Fibroblast of lung (primary cell): ENCODE measurements at regions not wholly inside any gene's neighbourhood (a gene's known extent, or its start where the extent isn't known, plus 50 kb on each side); places are given as distances from the start of the nearest gene placed in this dataset.

Experiments used
- DNase-seq, 2 donors: peaks; one replicate each; pipeline versions ENCODE4 v3.0.0 to v3.0.0-alpha.2; 2010; ENCODE audit warnings: low read depth in 2 of 2
- H2AFZ ChIP-seq: 2 replicates; pipeline ENCODE4 v1.5.1; 2012; ENCODE audit warnings: low read length, control low read depth, inconsistent platforms
- H3K27ac ChIP-seq: 2 replicates; pipeline ENCODE4 v1.5.1; 2011; ENCODE audit warnings: low read length, control low read depth; ENCODE audit not compliant: insufficient read depth
- H3K27me3 ChIP-seq: 2 replicates; pipeline ENCODE4 v1.5.1; 2011; ENCODE audit warnings: mild to moderate bottlenecking, low read length; ENCODE audit not compliant: control insufficient read depth, insufficient read depth
- H3K36me3 ChIP-seq: 2 replicates; pipeline ENCODE4 v1.5.1; 2011; ENCODE audit warnings: low read length; ENCODE audit not compliant: control insufficient read depth, insufficient read depth
- H3K4me1 ChIP-seq: 2 replicates; pipeline ENCODE4 v1.5.1; 2011; ENCODE audit warnings: low read length; ENCODE audit not compliant: control insufficient read depth, insufficient read depth; ENCODE audit errors: extremely low read depth
- H3K4me2 ChIP-seq: 2 replicates; pipeline ENCODE4 v1.5.1; 2011; ENCODE audit warnings: low read length, control low read depth; ENCODE audit not compliant: insufficient read depth; ENCODE audit errors: extremely low read depth
- H3K4me3 ChIP-seq, 4 experiments: fragments of 200-600 bp in 1 of 4; sonication (generic) in 1 of 4; replicated peaks in 1 of 4; 2 replicates each; pipeline ENCODE4 v1.5.1; 2011 to 2016; ENCODE audit warnings: low read length in 4 of 4, low read depth in 3 of 4, mild to moderate bottlenecking in 3 of 4, control low read depth in 2 of 4, inconsistent platforms in 1 of 4, mixed read lengths in 1 of 4; ENCODE audit not compliant: insufficient read depth in 1 of 4; ENCODE audit errors: control extremely low read depth in 1 of 4
- H3K79me2 ChIP-seq: 2 replicates; pipeline ENCODE4 v1.5.1; 2012; ENCODE audit warnings: mild to moderate bottlenecking, low read length, inconsistent platforms; ENCODE audit not compliant: control insufficient read depth, insufficient read depth
- H3K9ac ChIP-seq: 2 replicates; pipeline ENCODE4 v1.5.1; 2011; ENCODE audit warnings: mild to moderate bottlenecking, low read length, control low read depth; ENCODE audit not compliant: insufficient read depth
- H3K9me3 ChIP-seq: 2 replicates; pipeline ENCODE4 v1.5.1; 2012; ENCODE audit warnings: low read depth, low read length; ENCODE audit not compliant: control insufficient read depth, insufficient read depth
- H4K20me1 ChIP-seq: 2 replicates; pipeline ENCODE4 v1.5.1; 2011; ENCODE audit warnings: low read length; ENCODE audit not compliant: control insufficient read depth, insufficient read depth; ENCODE audit errors: extremely low read depth
- CTCF ChIP-seq, 2 donors: IDR thresholded peaks in 1 of 2; conservative IDR thresholded peaks in 1 of 2; 1 replicate in 1 of 2; 2 replicates in 1 of 2; pipeline ENCODE4 v1.5.1; 2011 to 2012; ENCODE audit warnings: low read length in 2 of 2, control low read depth in 1 of 2, inconsistent platforms in 1 of 2, low read depth in 1 of 2, mild to moderate bottlenecking in 1 of 2
- EZH2 ChIP-seq: IDR thresholded peaks from 2 replicates; pipeline ENCODE4 v1.5.1; 2012; ENCODE audit warnings: low read length, control low read depth, mild to moderate bottlenecking; ENCODE audit errors: missing control alignments

- H3K27ac ChIP-seq: no peak overlapping the region
- H3K79me2 ChIP-seq: no peaks in the 10 kb centered on the region
- TF ChIP-seq CTCF (conservative IDR thresholded peaks at IDR 0.05 in 1 of 2, IDR thresholded peaks at IDR 0.05 in 1 of 2; ENCODE audit: low read depth in 1 of 2, low read length in 2 of 2): no peak
- TF ChIP-seq EZH2: no peak
- no peak overlapping the region for H2AFZ ChIP-seq
- no peak overlapping the region for H3K4me2 ChIP-seq
- no peaks in the 10 kb centered on the region for H4K20me1 ChIP-seq
- no peaks in the 10 kb centered on the region for H3K4me1 ChIP-seq
- no peak for DNase-seq
- H3K27me3 ChIP-seq: no peaks in the 10 kb centered on the region
- H3K9me3 ChIP-seq: no peaks in the 10 kb centered on the region
- no peak overlapping the region for H3K9ac ChIP-seq
- H3K36me3 ChIP-seq: no peaks in the 10 kb centered on the region
- no peak overlapping the region for H3K4me3 ChIP-seq
Measured at GRCh38 chr14:49313108-49313507, 273.1 kb downstream of the RPS29 start.

GRCh38 chr14:49310298-49310697 lies 275.9 kb downstream of the RPS29 start:
- no peak overlapping the region for H3K4me3 ChIP-seq
- H2AFZ ChIP-seq: no peak overlapping the region
- no peaks in the 10 kb centered on the region for H3K9me3 ChIP-seq
- no peak overlapping the region for H3K4me2 ChIP-seq
- H3K9ac ChIP-seq: no peak overlapping the region
- H3K36me3 ChIP-seq: no peaks in the 10 kb centered on the region
- TF ChIP-seq EZH2: no peak
- TF ChIP-seq CTCF (conservative IDR thresholded peaks at IDR 0.05 in 1 of 2, IDR thresholded peaks at IDR 0.05 in 1 of 2; ENCODE audit: low read depth in 1 of 2, low read length in 2 of 2): no peak
- no peaks in the 10 kb centered on the region for H3K4me1 ChIP-seq
- no peak for DNase-seq
- no peaks in the 10 kb centered on the region for H3K27me3 ChIP-seq
- H3K27ac ChIP-seq: no peak overlapping the region
- no peaks in the 10 kb centered on the region for H4K20me1 ChIP-seq
- H3K79me2 ChIP-seq: no peaks in the 10 kb centered on the region

- Histone ChIP-seq H3K4me3 (no peak overlapping the region), H3K27me3 (no peaks in the 10 kb centered on the region), H3K27ac (no peak overlapping the region), H4K20me1 (no peaks in the 10 kb centered on the region), H3K36me3 (no peaks in the 10 kb centered on the region), H3K9me3 (no peaks in the 10 kb centered on the region), H3K79me2 (no peaks in the 10 kb centered on the region), H2AFZ (no peak overlapping the region), H3K9ac (no peak overlapping the region), H3K4me2 (no peak overlapping the region), H3K4me1 (no peaks in the 10 kb centered on the region)
- TF ChIP-seq CTCF (conservative IDR thresholded peaks at IDR 0.05 in 1 of 2, IDR thresholded peaks at IDR 0.05 in 1 of 2; ENCODE audit: low read depth in 1 of 2, low read length in 2 of 2): peak in 1 of 2 donors; percentile 48
- TF ChIP-seq EZH2: no peak
- DNase-seq: peak; percentile 2 to 33
Measured at GRCh38 chr14:49306152-49306751, 279.9 kb downstream of the RPS29 start.
